Fibroblast of lung (primary cell): ENCODE measurements at regions not wholly inside any gene's neighbourhood (a gene's known extent, or its start where the extent isn't known, plus 50 kb on each side); places are given as distances from the start of the nearest gene placed in this dataset.
"Not testable (repeated sequence)": the region's sequence is repeated elsewhere in the genome, so short reads cannot be mapped to it uniquely, and the experiment has no call there.

ENCODE experiments used
- DNase-seq, 2 donors: peaks; one replicate each; pipeline versions ENCODE4 v3.0.0 to v3.0.0-alpha.2; 2010; ENCODE audit warnings: low read depth in 2 of 2
- H2AFZ ChIP-seq: 2 replicates; pipeline ENCODE4 v1.5.1; 2012; ENCODE audit warnings: low read length, control low read depth, inconsistent platforms
- H3K27ac ChIP-seq: 2 replicates; pipeline ENCODE4 v1.5.1; 2011; ENCODE audit warnings: low read length, control low read depth; ENCODE audit not compliant: insufficient read depth
- H3K27me3 ChIP-seq: 2 replicates; pipeline ENCODE4 v1.5.1; 2011; ENCODE audit warnings: mild to moderate bottlenecking, low read length; ENCODE audit not compliant: control insufficient read depth, insufficient read depth
- H3K36me3 ChIP-seq: 2 replicates; pipeline ENCODE4 v1.5.1; 2011; ENCODE audit warnings: low read length; ENCODE audit not compliant: control insufficient read depth, insufficient read depth
- H3K4me1 ChIP-seq: 2 replicates; pipeline ENCODE4 v1.5.1; 2011; ENCODE audit warnings: low read length; ENCODE audit not compliant: control insufficient read depth, insufficient read depth; ENCODE audit errors: extremely low read depth
- H3K4me2 ChIP-seq: 2 replicates; pipeline ENCODE4 v1.5.1; 2011; ENCODE audit warnings: low read length, control low read depth; ENCODE audit not compliant: insufficient read depth; ENCODE audit errors: extremely low read depth
- H3K4me3 ChIP-seq, 4 experiments: fragments of 200-600 bp in 1 of 4; sonication (generic) in 1 of 4; replicated peaks in 1 of 4; 2 replicates each; pipeline ENCODE4 v1.5.1; 2011 to 2016; ENCODE audit warnings: low read length in 4 of 4, low read depth in 3 of 4, mild to moderate bottlenecking in 3 of 4, control low read depth in 2 of 4, inconsistent platforms in 1 of 4, mixed read lengths in 1 of 4; ENCODE audit not compliant: insufficient read depth in 1 of 4; ENCODE audit errors: control extremely low read depth in 1 of 4
- H3K79me2 ChIP-seq: 2 replicates; pipeline ENCODE4 v1.5.1; 2012; ENCODE audit warnings: mild to moderate bottlenecking, low read length, inconsistent platforms; ENCODE audit not compliant: control insufficient read depth, insufficient read depth
- H3K9ac ChIP-seq: 2 replicates; pipeline ENCODE4 v1.5.1; 2011; ENCODE audit warnings: mild to moderate bottlenecking, low read length, control low read depth; ENCODE audit not compliant: insufficient read depth
- H3K9me3 ChIP-seq: 2 replicates; pipeline ENCODE4 v1.5.1; 2012; ENCODE audit warnings: low read depth, low read length; ENCODE audit not compliant: control insufficient read depth, insufficient read depth
- H4K20me1 ChIP-seq: 2 replicates; pipeline ENCODE4 v1.5.1; 2011; ENCODE audit warnings: low read length; ENCODE audit not compliant: control insufficient read depth, insufficient read depth; ENCODE audit errors: extremely low read depth
- CTCF ChIP-seq, 2 donors: IDR thresholded peaks in 1 of 2; conservative IDR thresholded peaks in 1 of 2; 1 replicate in 1 of 2; 2 replicates in 1 of 2; pipeline ENCODE4 v1.5.1; 2011 to 2012; ENCODE audit warnings: low read length in 2 of 2, control low read depth in 1 of 2, inconsistent platforms in 1 of 2, low read depth in 1 of 2, mild to moderate bottlenecking in 1 of 2

GRCh38 chr9:85792057-85792456 is 50.3 kb upstream of the AGTPBP1 start:
- H3K9me3 ChIP-seq, H3K9ac ChIP-seq, H3K4me2 ChIP-seq, H3K36me3 ChIP-seq, H3K27ac ChIP-seq, H3K4me3 ChIP-seq, H3K79me2 ChIP-seq, H4K20me1 ChIP-seq, H3K4me1 ChIP-seq, DNase-seq, H3K27me3 ChIP-seq, H2AFZ ChIP-seq: not testable (repeated sequence)

- H3K27me3 ChIP-seq, H3K9ac ChIP-seq, H3K36me3 ChIP-seq, H3K4me2 ChIP-seq, H3K9me3 ChIP-seq, H2AFZ ChIP-seq, H3K79me2 ChIP-seq, H3K4me1 ChIP-seq, H4K20me1 ChIP-seq, H3K27ac ChIP-seq, DNase-seq, H3K4me3 ChIP-seq: not testable (repeated sequence)
These were observed 61.4 kb upstream of the AGTPBP1 start for GRCh38 chr9:85802978-85803695.

GRCh38 chr9:85804847-85805133 is 63.0 kb upstream of the AGTPBP1 start:
- not testable (repeated sequence) for H2AFZ ChIP-seq, H3K4me1 ChIP-seq, H3K36me3 ChIP-seq, H3K79me2 ChIP-seq, H3K9me3 ChIP-seq, H3K27ac ChIP-seq, DNase-seq, H4K20me1 ChIP-seq, H3K9ac ChIP-seq, H3K27me3 ChIP-seq
- peak overlapping the region; percentile 58 for H3K4me2 ChIP-seq
- H3K4me3 ChIP-seq: peak overlapping the region in 3 of 4 experiments; percentile 9 to 72 (median 38)

GRCh38 chr9:85805134-85806005 is 63.6 kb upstream of the AGTPBP1 start:
- not testable (repeated sequence) for H3K79me2 ChIP-seq

GRCh38 chr9:85808329-85808728 is 66.6 kb upstream of the AGTPBP1 start:
- H3K27ac ChIP-seq, H3K9ac ChIP-seq, H3K36me3 ChIP-seq, H2AFZ ChIP-seq, H3K4me3 ChIP-seq, DNase-seq, H3K4me1 ChIP-seq, H3K4me2 ChIP-seq, H3K27me3 ChIP-seq, H3K9me3 ChIP-seq, H4K20me1 ChIP-seq, H3K79me2 ChIP-seq: not testable (repeated sequence)

More at GRCh38 chr9:85805134-85806005, 63.6 kb upstream of the AGTPBP1 start:
- H2AFZ ChIP-seq: peak overlapping the region; percentile 51
- H3K27me3 ChIP-seq, H3K9me3 ChIP-seq, H3K36me3 ChIP-seq, H3K27ac ChIP-seq, H3K4me1 ChIP-seq, H4K20me1 ChIP-seq: not testable (repeated sequence)
- H3K4me3 ChIP-seq: peak overlapping the region; percentile 57 to 72 (median 68)
- peak; percentile 57 to 59 for DNase-seq
- peak overlapping the region; percentile 59 for H3K4me2 ChIP-seq
- H3K9ac ChIP-seq: peak overlapping the region; percentile 58
- peak in 1 of 2 donors; percentile 6 for TF ChIP-seq CTCF (conservative IDR thresholded peaks at IDR 0.05 in 1 of 2, IDR thresholded peaks at IDR 0.05 in 1 of 2; ENCODE audit: low read depth in 1 of 2, low read length in 2 of 2)

GRCh38 chr9:85813388-85813787 is 71.6 kb upstream of the AGTPBP1 start:
- H2AFZ ChIP-seq, H3K4me1 ChIP-seq, H3K9me3 ChIP-seq, H3K4me3 ChIP-seq, H3K79me2 ChIP-seq, H3K27ac ChIP-seq, H3K9ac ChIP-seq, H3K27me3 ChIP-seq, H4K20me1 ChIP-seq, H3K36me3 ChIP-seq, DNase-seq, H3K4me2 ChIP-seq: not testable (repeated sequence)
